ENCODE measurements at regions not wholly inside any gene's neighbourhood (a gene's known extent, or its start where the extent isn't known, plus 50 kb on each side); places are given as distances from the start of the nearest gene placed in this dataset.

DNA sequence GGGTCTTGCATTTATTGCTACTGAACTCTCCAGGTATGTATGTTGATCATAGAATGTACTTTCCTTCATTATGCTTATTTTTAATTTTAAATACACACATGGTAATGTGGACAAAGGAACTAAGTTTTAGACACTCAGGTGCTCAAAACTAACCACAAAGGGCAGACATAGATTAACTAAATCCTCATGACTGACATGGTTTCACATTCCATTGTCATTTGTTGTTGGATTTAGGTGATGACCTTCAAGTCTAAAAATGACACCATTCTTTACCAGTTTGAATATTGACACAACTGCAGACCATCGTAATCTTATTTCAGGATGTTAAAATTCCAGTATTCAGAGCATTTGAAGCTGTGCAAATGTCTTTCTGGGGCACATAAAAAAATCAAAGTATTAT, 128.4 kb downstream of the BBS10 start:
- TF ChIP-seq, protein P1, sequence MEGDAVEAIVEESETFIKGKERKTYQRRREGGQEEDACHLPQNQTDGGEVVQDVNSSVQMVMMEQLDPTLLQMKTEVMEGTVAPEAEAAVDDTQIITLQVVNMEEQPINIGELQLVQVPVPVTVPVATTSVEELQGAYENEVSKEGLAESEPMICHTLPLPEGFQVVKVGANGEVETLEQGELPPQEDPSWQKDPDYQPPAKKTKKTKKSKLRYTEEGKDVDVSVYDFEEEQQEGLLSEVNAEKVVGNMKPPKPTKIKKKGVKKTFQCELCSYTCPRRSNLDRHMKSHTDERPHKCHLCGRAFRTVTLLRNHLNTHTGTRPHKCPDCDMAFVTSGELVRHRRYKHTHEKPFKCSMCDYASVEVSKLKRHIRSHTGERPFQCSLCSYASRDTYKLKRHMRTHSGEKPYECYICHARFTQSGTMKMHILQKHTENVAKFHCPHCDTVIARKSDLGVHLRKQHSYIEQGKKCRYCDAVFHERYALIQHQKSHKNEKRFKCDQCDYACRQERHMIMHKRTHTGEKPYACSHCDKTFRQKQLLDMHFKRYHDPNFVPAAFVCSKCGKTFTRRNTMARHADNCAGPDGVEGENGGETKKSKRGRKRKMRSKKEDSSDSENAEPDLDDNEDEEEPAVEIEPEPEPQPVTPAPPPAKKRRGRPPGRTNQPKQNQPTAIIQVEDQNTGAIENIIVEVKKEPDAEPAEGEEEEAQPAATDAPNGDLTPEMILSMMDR (IDR thresholded peaks at IDR 0.05): no peak
- TF ChIP-seq POLR2A (IDR thresholded peaks at IDR 0.05): no peak
- no peak for TF ChIP-seq POLR2AphosphoS5 (IDR thresholded peaks at IDR 0.05)
- 75% methylated on average over 1 of the region's 1 CpG for WGBS
- Histone ChIP-seq H3K4me3 (no peak overlapping the region), H3K36me3 (no peaks in the 10 kb centered on the region), H3K27ac (no peak overlapping the region), H3K9me3 (no peaks in the 10 kb centered on the region), H3K27me3 (replicated peaks; ENCODE audit: insufficient read depth) (no peaks in the 10 kb centered on the region), H3K4me1 (replicated peaks) (no peaks in the 10 kb centered on the region)
- intact Hi-C loops (cut with DNase I): no loop called here
- DNase-seq (ENCODE audit: low spot score): no peak

DNA sequence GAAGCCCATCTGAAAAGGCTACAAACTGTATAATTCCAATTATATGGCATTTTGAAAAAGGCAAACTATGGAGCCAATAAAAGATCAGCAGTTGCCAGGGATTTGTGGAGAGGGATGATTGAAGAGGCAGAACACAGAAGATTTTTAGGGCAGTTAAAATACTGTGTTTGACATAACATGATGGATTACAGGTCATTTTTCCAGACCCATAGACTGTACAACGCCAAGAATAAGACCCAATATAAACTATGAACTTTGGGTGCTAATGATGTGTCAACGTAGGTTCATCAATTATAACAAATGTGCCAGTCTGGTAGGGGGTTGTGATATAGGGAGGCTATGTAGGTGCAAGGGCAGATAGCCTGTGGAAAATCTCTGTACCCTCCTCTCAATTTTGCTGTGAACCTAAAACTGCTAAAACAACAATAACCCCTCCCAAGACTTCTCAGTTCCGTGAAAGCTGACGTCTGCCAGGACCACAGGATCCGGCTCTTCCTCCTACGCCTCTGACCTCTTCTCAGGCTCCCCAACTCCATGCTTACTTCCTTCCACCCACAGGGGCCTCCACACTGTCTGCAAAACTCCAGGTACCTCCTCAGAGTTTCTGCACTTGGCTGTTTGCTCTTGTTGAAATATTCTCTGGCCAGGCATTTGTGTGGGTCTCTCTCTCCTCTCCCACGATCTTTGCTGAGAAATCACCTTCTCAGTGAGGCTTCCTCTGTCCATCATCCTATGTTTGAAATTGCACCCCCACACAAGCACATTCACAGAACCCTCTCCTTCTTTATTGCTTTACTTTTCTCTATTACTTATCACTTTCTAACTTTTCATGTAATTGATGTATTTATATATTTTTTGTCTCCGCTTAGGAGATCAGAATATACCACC, 131.4 kb downstream of the BBS10 start:
- intact Hi-C loops (cut with DNase I): no loop called here
- no peak for DNase-seq (ENCODE audit: low spot score)
- Histone ChIP-seq H3K4me1 (replicated peaks) (no peaks in the 10 kb centered on the region), H3K36me3 (no peaks in the 10 kb centered on the region), H3K4me3 (no peak overlapping the region), H3K27ac (no peak overlapping the region), H3K27me3 (replicated peaks; ENCODE audit: insufficient read depth) (no peaks in the 10 kb centered on the region), H3K9me3 (no peaks in the 10 kb centered on the region)
- 46% methylated on average over 8 of the region's 8 CpGs for WGBS
- TF ChIP-seq, protein P1 (IDR thresholded peaks at IDR 0.05): no peak
- TF ChIP-seq POLR2A (IDR thresholded peaks at IDR 0.05): no peak
- TF ChIP-seq POLR2AphosphoS5 (IDR thresholded peaks at IDR 0.05): no peak

DNA sequence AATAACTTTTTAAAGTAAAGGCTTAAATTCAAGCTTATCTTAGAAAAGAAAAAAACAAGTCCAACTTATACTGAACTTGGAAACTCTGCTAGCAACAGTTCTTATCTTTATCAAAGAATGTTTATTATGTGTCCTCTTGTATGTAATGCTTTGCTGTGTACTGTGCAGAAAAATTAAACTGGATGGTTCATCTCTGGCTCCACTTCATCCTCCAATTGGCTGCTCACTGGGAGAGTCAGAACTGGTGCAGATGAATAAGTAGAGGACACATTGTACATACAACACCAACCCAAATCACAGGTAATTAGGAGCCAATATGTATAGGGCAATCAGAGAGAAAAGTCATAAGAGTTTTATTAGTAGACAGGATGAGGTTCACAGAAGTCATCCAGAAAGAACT, 123.6 kb upstream of the NAP1L1 start:
- no peak for TF ChIP-seq POLR2A (IDR thresholded peaks at IDR 0.05)
- TF ChIP-seq, protein P1 (IDR thresholded peaks at IDR 0.05): no peak
- no peak for TF ChIP-seq POLR2AphosphoS5 (IDR thresholded peaks at IDR 0.05)
- no peak overlapping the region for H3K27ac ChIP-seq
- no peaks in the 10 kb centered on the region for H3K27me3 ChIP-seq (replicated peaks; ENCODE audit: insufficient read depth)
- H3K36me3 ChIP-seq: no peaks in the 10 kb centered on the region
- intact Hi-C loops (cut with DNase I): no loop called here
- no peak for DNase-seq (ENCODE audit: low spot score)
- no peaks in the 10 kb centered on the region for H3K9me3 ChIP-seq
- H3K4me3 ChIP-seq: no peak overlapping the region
- H3K4me1 ChIP-seq (replicated peaks): no peaks in the 10 kb centered on the region

DNA sequence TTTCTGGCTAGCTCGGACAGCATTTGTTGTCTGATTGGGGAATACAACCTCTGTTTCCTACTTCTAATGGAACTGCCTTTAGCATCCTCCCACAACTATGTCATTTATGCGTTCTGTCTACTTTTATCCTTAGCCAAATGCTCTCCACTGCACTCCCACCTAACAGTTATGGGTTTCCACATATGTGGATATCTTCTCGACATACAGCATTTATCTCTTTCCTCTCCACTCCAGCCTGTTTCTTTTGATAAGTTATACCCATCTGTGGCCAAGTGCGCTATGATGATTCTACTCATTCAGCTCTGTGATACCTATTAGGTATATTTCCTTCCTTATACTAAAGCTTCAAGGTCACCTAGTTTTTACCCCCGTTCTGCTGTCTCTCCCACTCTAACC, 122.2 kb upstream of the NAP1L1 start:
- H3K4me1 ChIP-seq (replicated peaks): no peaks in the 10 kb centered on the region
- intact Hi-C loops (cut with DNase I): no loop called here

More for the DNA sequence above, 122.2 kb upstream of the NAP1L1 start:
- Histone ChIP-seq H3K9me3 (no peaks in the 10 kb centered on the region), H3K27ac (no peak overlapping the region), H3K27me3 (replicated peaks; ENCODE audit: insufficient read depth) (no peaks in the 10 kb centered on the region), H3K36me3 (no peaks in the 10 kb centered on the region), H3K4me3 (no peak overlapping the region)
- TF ChIP-seq POLR2AphosphoS5 (IDR thresholded peaks at IDR 0.05) (no peak), POLR2A (IDR thresholded peaks at IDR 0.05) (no peak)
- TF ChIP-seq, protein P1 (IDR thresholded peaks at IDR 0.05): no peak
- WGBS: 85% methylated on average over 5 of the region's 5 CpGs
- DNase-seq (ENCODE audit: low spot score): no peak
